Uterus (tissue), 2 donors: ENCODE measurements at regions not wholly inside any gene's neighbourhood (a gene's known extent, or its start where the extent isn't known, plus 50 kb on each side); places are given as distances from the start of the nearest gene placed in this dataset.

Experiments
- CTCF ChIP-seq, 4 experiments: fragments of 200-600 bp in 2 of 4; fragments of 450-650 bp in 2 of 4; sonication (generic) in 2 of 4; IDR thresholded peaks; one replicate each; pipeline ENCODE4 v1.5.1; 2016 to 2019; ENCODE audit warnings: antibody characterized with exemption in 4 of 4, mild to moderate bottlenecking in 2 of 4, moderate library complexity in 1 of 4
- POLR2A ChIP-seq, 2 donors: fragments of 450-650 bp; IDR thresholded peaks; one replicate each; pipeline ENCODE4 v1.6.1; 2016; ENCODE audit warnings: antibody characterized with exemption in 2 of 2, mild to moderate bottlenecking in 1 of 2, moderate library complexity in 1 of 2

GRCh38 chr20:40948465-40949267, 80.0 kb upstream of the TOP1 start:
- TF ChIP-seq CTCF (IDR thresholded peaks at IDR 0.05) = no peak
- no peak for TF ChIP-seq POLR2A (IDR thresholded peaks at IDR 0.05)
